K562 (cell line): ENCODE measurements at regions not wholly inside any gene's neighbourhood (a gene's known extent, or its start where the extent isn't known, plus 50 kb on each side); places are given as distances from the start of the nearest gene placed in this dataset.
A peak's percentile ranks its signal among the peaks of the same experiment; 100 is the strongest.

Source experiments
- BRD9 ChIP-seq: fragments of 450-650 bp; IDR thresholded peaks from 2 replicates; pipeline ENCODE4 v1.6.1; 2018; ENCODE audit warnings: low read depth; ENCODE audit not compliant: partially characterized antibody
- CBFA2T3 ChIP-seq: fragments of 450-650 bp; IDR thresholded peaks from 2 replicates; pipeline ENCODE4 v1.6.1; 2017
- CHD1 ChIP-seq: fragments of 200-600 bp; sonication (generic); IDR thresholded peaks from one replicate; pipeline ENCODE4 v1.6.1; 2012; ENCODE audit warnings: mild to moderate bottlenecking, moderate library complexity, low read length, inconsistent platforms
- CTBP1 ChIP-seq: fragments of 450-650 bp; IDR thresholded peaks from 2 replicates; pipeline ENCODE4 v1.6.1; 2016; ENCODE audit warnings: borderline replicate concordance
- DMBX1 ChIP-seq: fragments of 250-450 bp; sonication (Bioruptor Pico); IDR thresholded peaks from 2 replicates; pipeline ENCODE4 v1.8.0; 2022; ENCODE audit warnings: inconsistent platforms, mild to moderate bottlenecking, moderate library complexity, borderline replicate concordance
- FOS ChIP-seq: IDR thresholded peaks from 3 replicates; pipeline ENCODE4 v1.6.1; 2011; ENCODE audit not compliant: insufficient read length; ENCODE audit errors: extremely low read depth
- HDAC1 ChIP-seq, 2 experiments: fragments of 450-650 bp; IDR thresholded peaks; 2 replicates each; pipeline ENCODE4 v1.6.1; 2016 to 2017; ENCODE audit warnings: inconsistent platforms in 1 of 2, mild to moderate bottlenecking in 1 of 2, moderate library complexity in 1 of 2
- IRF9 ChIP-seq: fragments of 450-650 bp; IDR thresholded peaks from 2 replicates; pipeline ENCODE4 v1.6.1; 2016; ENCODE audit warnings: missing biosample characterization, missing genetic modification characterization
- JUND ChIP-seq, 2 experiments: IDR thresholded peaks; 2 replicates in 1 of 2; 3 replicates in 1 of 2; pipeline ENCODE4 v1.6.1; 2011; ENCODE audit warnings: borderline replicate concordance in 2 of 2, low read depth in 2 of 2, low read length in 2 of 2, improper control_type of control experiment in 1 of 2, missing biosample characterization in 1 of 2, missing genetic modification characterization in 1 of 2, missing genetic modification reagents in 1 of 2
- MBD2 ChIP-seq: sonication (generic); IDR thresholded peaks from 2 replicates; pipeline ENCODE4 v1.6.1; 2016; ENCODE audit warnings: low read depth, borderline replicate concordance
- NCOR1 ChIP-seq: fragments of 450-650 bp; IDR thresholded peaks from 2 replicates; pipeline ENCODE4 v1.6.1; 2016; ENCODE audit warnings: mild to moderate bottlenecking, moderate library complexity
- NFE2 ChIP-seq: IDR thresholded peaks from 2 replicates; pipeline ENCODE4 v1.6.1; 2014; ENCODE audit warnings: antibody characterized with exemption, low read depth
- PTTG1 ChIP-seq: fragments of 450-650 bp; IDR thresholded peaks from 2 replicates; pipeline ENCODE4 v1.6.1; 2016; ENCODE audit warnings: low read depth, mild to moderate bottlenecking, missing genetic modification characterization, missing compliant biosample characterization
- RBM17 ChIP-seq: fragments of 200-400 bp; formaldehyde crosslinking; IDR thresholded peaks from 2 replicates; pipeline ENCODE4 v1.6.1; 2017; ENCODE audit warnings: low read depth, mild to moderate bottlenecking, low read length, borderline replicate concordance
- SMARCC2 ChIP-seq: fragments of 450-650 bp; IDR thresholded peaks from 2 replicates; pipeline ENCODE4 v1.6.1; 2017; ENCODE audit warnings: antibody characterized with exemption, moderate library complexity, mild to moderate bottlenecking, low read depth
- SMARCE1 ChIP-seq: fragments of 450-650 bp; IDR thresholded peaks from 2 replicates; pipeline ENCODE4 v1.7.1; 2016; ENCODE audit warnings: mild to moderate bottlenecking
- SOX6 ChIP-seq: fragments of 450-650 bp; IDR thresholded peaks from 2 replicates; pipeline ENCODE4 v1.6.1; 2014; ENCODE audit warnings: mild to moderate bottlenecking
- TBL1XR1 ChIP-seq, 2 experiments: IDR thresholded peaks; 2 replicates each; pipeline ENCODE4 v1.6.1; 2012; ENCODE audit warnings: improper control_type of control experiment in 2 of 2, low read length in 2 of 2, mild to moderate bottlenecking in 1 of 2
- TEAD4 ChIP-seq, 2 experiments: sonication (generic) in 1 of 2; formaldehyde crosslinking in 1 of 2; IDR thresholded peaks; 2 replicates each; pipeline versions ENCODE4 v1.6.1 to v1.8.0; 2012 to 2022; ENCODE audit warnings: borderline replicate concordance in 1 of 2, inconsistent platforms in 1 of 2, low read length in 1 of 2, mild to moderate bottlenecking in 1 of 2, missing genetic modification reagents in 1 of 2
- ZNF347 ChIP-seq: fragments of 450-650 bp; formaldehyde crosslinking; IDR thresholded peaks from 2 replicates; pipeline ENCODE4 v1.4.0; 2020; ENCODE audit warnings: low read depth, mild to moderate bottlenecking, moderate library complexity
- ZNF354B ChIP-seq: fragments of 250-450 bp; sonication (Bioruptor Pico); IDR thresholded peaks from 2 replicates; pipeline ENCODE4 v1.4.0; 2020
- ZNF398 ChIP-seq: fragments of 250-450 bp; sonication (Bioruptor Pico); IDR thresholded peaks from 2 replicates; pipeline ENCODE4 v1.8.0; 2021; ENCODE audit warnings: moderate library complexity, mild to moderate bottlenecking, inconsistent platforms
- TF ChIP-seq, protein P1 (sequence below): sonication (generic); formaldehyde crosslinking; IDR thresholded peaks from 2 replicates; pipeline ENCODE4 v1.4.0; 2020; ENCODE audit warnings: mild to moderate bottlenecking, missing genetic modification reagents
- TF ChIP-seq, protein P2 (sequence below): IDR thresholded peaks from 2 replicates; pipeline ENCODE4 v1.6.1; 2012; ENCODE audit warnings: low read depth, low read length, improper control_type of control experiment, borderline replicate concordance

GRCh38 chr2:217147818-217148217, 288.0 kb upstream of the TNP1 start (continued):
- TF ChIP-seq IRF9 (tag) (no peak), RBM17 (no peak), DMBX1 (no peak), ZNF347 (CRISPR knock-in tag) (no peak), CTBP1 (0 out of 2 replicates have a peak, but pooled peaks have one; percentile 17), JUND (IDR thresholded peaks at IDR 0.05; ENCODE audit: borderline replicate concordance, low read depth, low read length) (peak; percentile 62; the same call in 1 of the 2 replicates), JUND (tag; IDR thresholded peaks at IDR 0.05; ENCODE audit: borderline replicate concordance, low read depth, low read length) (peak; percentile 69; the same call in 1 of the 3 replicates), BRD9 (peak; percentile 34), SMARCE1 (peak; percentile 54; the same call in 1 of the 2 replicates), ZNF354B (CRISPR knock-in tag) (no peak), NFE2 (peak; percentile 28; the same call in 1 of the 2 replicates), CHD1 (no peak), SMARCC2 (peak; percentile 57; the same call in 1 of the 2 replicates), HDAC1 (IDR thresholded peaks at IDR 0.05) (peak in 1 of 2 experiments; percentile 48; a peak in 1 of 4 replicates), FOS (no peak), ZNF398 (no peak), SOX6 (peak; percentile 67), CBFA2T3 (peak; percentile 85), NCOR1 (peak; percentile 82), MBD2 (no peak), PTTG1 (tag) (no peak), TEAD4 (IDR thresholded peaks at IDR 0.05; ENCODE audit: low read length) (peak; percentile 76), TEAD4 (CRISPR knock-in tag; IDR thresholded peaks at IDR 0.05; ENCODE audit: borderline replicate concordance) (no peak), TBL1XR1 (IDR thresholded peaks at IDR 0.05; ENCODE audit: low read length in 2 of 2) (peak in 1 of 2 experiments; percentile 83; a peak in 2 of 4 replicates)
- TF ChIP-seq, protein P1, sequence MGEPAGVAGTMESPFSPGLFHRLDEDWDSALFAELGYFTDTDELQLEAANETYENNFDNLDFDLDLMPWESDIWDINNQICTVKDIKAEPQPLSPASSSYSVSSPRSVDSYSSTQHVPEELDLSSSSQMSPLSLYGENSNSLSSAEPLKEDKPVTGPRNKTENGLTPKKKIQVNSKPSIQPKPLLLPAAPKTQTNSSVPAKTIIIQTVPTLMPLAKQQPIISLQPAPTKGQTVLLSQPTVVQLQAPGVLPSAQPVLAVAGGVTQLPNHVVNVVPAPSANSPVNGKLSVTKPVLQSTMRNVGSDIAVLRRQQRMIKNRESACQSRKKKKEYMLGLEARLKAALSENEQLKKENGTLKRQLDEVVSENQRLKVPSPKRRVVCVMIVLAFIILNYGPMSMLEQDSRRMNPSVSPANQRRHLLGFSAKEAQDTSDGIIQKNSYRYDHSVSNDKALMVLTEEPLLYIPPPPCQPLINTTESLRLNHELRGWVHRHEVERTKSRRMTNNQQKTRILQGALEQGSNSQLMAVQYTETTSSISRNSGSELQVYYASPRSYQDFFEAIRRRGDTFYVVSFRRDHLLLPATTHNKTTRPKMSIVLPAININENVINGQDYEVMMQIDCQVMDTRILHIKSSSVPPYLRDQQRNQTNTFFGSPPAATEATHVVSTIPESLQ (CRISPR knock-in tag): no peak
- TF ChIP-seq, protein P2, sequence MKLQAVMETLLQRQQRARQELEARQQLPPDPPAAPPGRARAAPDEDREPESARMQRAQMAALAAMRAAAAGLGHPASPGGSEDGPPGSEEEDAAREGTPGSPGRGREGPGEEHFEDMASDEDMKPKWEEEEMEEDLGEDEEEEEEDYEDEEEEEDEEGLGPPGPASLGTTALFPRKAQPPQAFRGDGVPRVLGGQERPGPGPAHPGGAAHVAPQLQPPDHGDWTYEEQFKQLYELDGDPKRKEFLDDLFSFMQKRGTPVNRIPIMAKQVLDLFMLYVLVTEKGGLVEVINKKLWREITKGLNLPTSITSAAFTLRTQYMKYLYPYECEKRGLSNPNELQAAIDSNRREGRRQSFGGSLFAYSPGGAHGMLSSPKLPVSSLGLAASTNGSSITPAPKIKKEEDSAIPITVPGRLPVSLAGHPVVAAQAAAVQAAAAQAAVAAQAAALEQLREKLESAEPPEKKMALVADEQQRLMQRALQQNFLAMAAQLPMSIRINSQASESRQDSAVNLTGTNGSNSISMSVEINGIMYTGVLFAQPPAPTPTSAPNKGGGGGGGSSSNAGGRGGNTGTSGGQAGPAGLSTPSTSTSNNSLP: no peak
